ENCODE measurements at regions not wholly inside any gene's neighbourhood (a gene's known extent, or its start where the extent isn't known, plus 50 kb on each side); places are given as distances from the start of the nearest gene placed in this dataset.

- TF ChIP-seq JUND (IDR thresholded peaks at IDR 0.05): no peak
- no peak for TF ChIP-seq ATF3 (IDR thresholded peaks at IDR 0.05)
- TF ChIP-seq CTCF (IDR thresholded peaks at IDR 0.05; ENCODE audit: low read depth, low read length, missing input control): no peak
These were observed 144.6 kb upstream of the KIT start for GRCh38 chr4:54513204-54513603.
